Esophagus (tissue), 2 donors: ENCODE measurements at regions not wholly inside any gene's neighbourhood (a gene's known extent, or its start where the extent isn't known, plus 50 kb on each side); places are given as distances from the start of the nearest gene placed in this dataset.
"Not testable (repeated sequence)": the region's sequence is repeated elsewhere in the genome, so short reads cannot be mapped to it uniquely, and the experiment has no call there.

Source experiments
- H3K27ac ChIP-seq, 2 donors: one replicate each; pipeline ENCODE4 v1.5.1; 2013; ENCODE audit warnings: low read depth in 2 of 2, mild to moderate bottlenecking in 2 of 2, inconsistent platforms in 1 of 2, low read length in 1 of 2, moderate library complexity in 1 of 2
- H3K27me3 ChIP-seq, 2 donors: one replicate each; pipeline ENCODE4 v1.6.1; 2013; ENCODE audit warnings: low read length in 2 of 2, control low read depth in 1 of 2, mild to moderate bottlenecking in 1 of 2; ENCODE audit not compliant: insufficient read depth in 2 of 2, control insufficient read depth in 1 of 2
- H3K36me3 ChIP-seq, 2 donors: one replicate each; pipeline ENCODE4 v1.6.1; 2013; ENCODE audit warnings: low read length in 1 of 2; ENCODE audit not compliant: control insufficient read depth in 2 of 2, insufficient read depth in 2 of 2
- H3K4me1 ChIP-seq, 2 donors: one replicate each; pipeline ENCODE4 v1.6.1; 2013; ENCODE audit warnings: low read length in 1 of 2; ENCODE audit not compliant: control insufficient read depth in 2 of 2, insufficient read depth in 2 of 2
- H3K4me3 ChIP-seq, 2 donors: one replicate each; pipeline ENCODE4 v1.5.1; 2013; ENCODE audit warnings: low read length in 2 of 2, mild to moderate bottlenecking in 2 of 2, low read depth in 1 of 2, moderate library complexity in 1 of 2
- H3K9me3 ChIP-seq, 2 donors: one replicate each; pipeline ENCODE4 v1.6.1; 2013; ENCODE audit warnings: mild to moderate bottlenecking in 2 of 2, low read depth in 1 of 2, low read length in 1 of 2, moderate library complexity in 1 of 2; ENCODE audit not compliant: control insufficient read depth in 2 of 2, insufficient read depth in 1 of 2
- WGBS, 2 donors: extraction: QIAGEN DNeasy Blood & Tissue Kit; methylation state at CpG; one replicate each; pipeline ENCODE4 v1.1.7; 2013; 5-methylcytosine and 5-hydroxymethylcytosine counted together
- donor health status: healthy with polysubstance abuse.
- donor health status: Bipolar disorder and iron deficiency.

GRCh38 chr1:245102149-245102548 lies 52.6 kb upstream of the KIF26B start:
- not testable (repeated sequence) for H3K4me3 ChIP-seq, H3K9me3 ChIP-seq, H3K4me1 ChIP-seq, H3K27me3 ChIP-seq, H3K36me3 ChIP-seq, H3K27ac ChIP-seq
- WGBS, 2 donors = 95 to 96% methylated on average over 6 of the region's 6 CpGs

GRCh38 chr1:245099401-245099800 lies 55.4 kb upstream of the KIF26B start:
- Histone ChIP-seq H3K27me3 (no peaks in the 10 kb centered on the region), H3K4me1 (no peaks in the 10 kb centered on the region), H3K9me3 (no peaks in the 10 kb centered on the region), H3K4me3 (no peak overlapping the region), H3K27ac (no peak overlapping the region), H3K36me3 (no peaks in the 10 kb centered on the region)
- WGBS, 2 donors = 85 to 87% methylated on average over 8 of the region's 8 CpGs

GRCh38 chr1:245098924-245099323 lies 55.9 kb upstream of the KIF26B start:
- Histone ChIP-seq H3K27ac (no peak overlapping the region), H3K4me3 (no peak overlapping the region), H3K27me3 (no peaks in the 10 kb centered on the region), H3K9me3 (no peaks in the 10 kb centered on the region), H3K4me1 (no peaks in the 10 kb centered on the region), H3K36me3 (no peaks in the 10 kb centered on the region)
- 93 to 96% methylated on average over 6 of the region's 6 CpGs for WGBS, 2 donors

GRCh38 chr1:245096311-245097066 lies 58.3 kb upstream of the KIF26B start:
- H3K4me3 ChIP-seq = no peak overlapping the region
- 88 to 90% methylated on average over 5 of the region's 5 CpGs for WGBS, 2 donors
- H3K36me3 ChIP-seq = no peaks in the 10 kb centered on the region
- H3K4me1 ChIP-seq = no peaks in the 10 kb centered on the region
- no peak overlapping the region for H3K27ac ChIP-seq
- no peaks in the 10 kb centered on the region for H3K9me3 ChIP-seq
- no peaks in the 10 kb centered on the region for H3K27me3 ChIP-seq

GRCh38 chr1:245095903-245096302 lies 58.9 kb upstream of the KIF26B start:
- H3K27ac ChIP-seq = no peak overlapping the region
- H3K36me3 ChIP-seq = no peaks in the 10 kb centered on the region
- 52 to 65% methylated on average over 1 of the region's 1 CpG for WGBS, 2 donors
- peaks cover 0 to 3% of the 10 kb centered on the region in 2 donors for H3K4me1 ChIP-seq
- H3K27me3 ChIP-seq = no peaks in the 10 kb centered on the region
- H3K9me3 ChIP-seq = no peaks in the 10 kb centered on the region
- no peak overlapping the region for H3K4me3 ChIP-seq

- WGBS, 2 donors = 80 to 87% methylated on average over 5 of the region's 5 CpGs
- Histone ChIP-seq H3K4me1 (peaks cover 0 to 3% of the 10 kb centered on the region in 2 donors), H3K4me3 (no peak overlapping the region), H3K27ac (no peak overlapping the region), H3K27me3 (no peaks in the 10 kb centered on the region), H3K9me3 (no peaks in the 10 kb centered on the region), H3K36me3 (no peaks in the 10 kb centered on the region)
Observed at GRCh38 chr1:245094954-245095353, 59.8 kb upstream of the KIF26B start.

GRCh38 chr1:245094092-245094491 lies 60.7 kb upstream of the KIF26B start:
- WGBS, 2 donors = 94 to 95% methylated on average over 10 of the region's 10 CpGs
- H3K4me3 ChIP-seq = no peak overlapping the region
- H3K36me3 ChIP-seq = no peaks in the 10 kb centered on the region
- no peaks in the 10 kb centered on the region for H3K9me3 ChIP-seq
- peaks cover 0 to 3% of the 10 kb centered on the region in 2 donors for H3K4me1 ChIP-seq
- H3K27ac ChIP-seq = no peak overlapping the region
- no peaks in the 10 kb centered on the region for H3K27me3 ChIP-seq

- peak overlapping the region in 1 of 2 donors; percentile 50 for H3K27ac ChIP-seq
Observed at GRCh38 chr1:245092638-245092976, 62.2 kb upstream of the KIF26B start.

GRCh38 chr1:245091818-245092637 lies 62.8 kb upstream of the KIF26B start:
- no peaks in the 10 kb centered on the region for H3K36me3 ChIP-seq
- no peaks in the 10 kb centered on the region for H3K27me3 ChIP-seq
- peak overlapping the region; percentile 62 to 80 for H3K27ac ChIP-seq
- H3K4me1 ChIP-seq = peaks cover 0 to 3% of the 10 kb centered on the region in 2 donors
- H3K9me3 ChIP-seq = no peaks in the 10 kb centered on the region
- no peak overlapping the region for H3K4me3 ChIP-seq
- 60 to 65% methylated on average over 12 of the region's 12 CpGs for WGBS, 2 donors

More at GRCh38 chr1:245092638-245092976, 62.2 kb upstream of the KIF26B start:
- 82 to 86% methylated on average over 5 of the region's 5 CpGs for WGBS, 2 donors
- H3K9me3 ChIP-seq = no peaks in the 10 kb centered on the region
- H3K36me3 ChIP-seq = no peaks in the 10 kb centered on the region
- H3K4me3 ChIP-seq = no peak overlapping the region
- H3K27me3 ChIP-seq = no peaks in the 10 kb centered on the region
- peaks cover 0 to 3% of the 10 kb centered on the region in 2 donors for H3K4me1 ChIP-seq
